Erythroblast (primary cell): ENCODE measurements at regions not wholly inside any gene's neighbourhood (a gene's known extent, or its start where the extent isn't known, plus 50 kb on each side); places are given as distances from the start of the nearest gene placed in this dataset.

Experiments used
- GATA1 ChIP-seq: IDR thresholded peaks from 2 replicates; pipeline ENCODE4 v1.6.1; 2011; ENCODE audit warnings: low read depth, mild to moderate bottlenecking, control low read depth, low read length, moderate library complexity
- POLR2A ChIP-seq: IDR thresholded peaks from 2 replicates; pipeline ENCODE4 v1.6.1; 2011; ENCODE audit warnings: mild to moderate bottlenecking, low read length

- TF ChIP-seq POLR2A (no peak), GATA1 (no peak)
These were observed 194.9 kb downstream of the BCAS1 start for GRCh38 chr20:53875452-53875851.
